GM18951 (cell line): ENCODE measurements at regions not wholly inside any gene's neighbourhood (a gene's known extent, or its start where the extent isn't known, plus 50 kb on each side); places are given as distances from the start of the nearest gene placed in this dataset.

Experiments used
- POLR2A ChIP-seq: IDR thresholded peaks from 4 replicates; pipeline ENCODE4 v1.6.1; 2011; ENCODE audit warnings: mild to moderate bottlenecking; ENCODE audit not compliant: insufficient read length, insufficient read depth; ENCODE audit errors: extremely low read depth
- in situ Hi-C: fragments of 300-500 bp; cut with MboI; formaldehyde crosslinking; loops from one replicate; pipeline ENCODE4 v1.12.0; 2022; ENCODE audit warnings: low sequenced_read_pairs, mixed read lengths, inconsistent platforms; ENCODE audit not compliant: unreplicated experiment

DNA sequence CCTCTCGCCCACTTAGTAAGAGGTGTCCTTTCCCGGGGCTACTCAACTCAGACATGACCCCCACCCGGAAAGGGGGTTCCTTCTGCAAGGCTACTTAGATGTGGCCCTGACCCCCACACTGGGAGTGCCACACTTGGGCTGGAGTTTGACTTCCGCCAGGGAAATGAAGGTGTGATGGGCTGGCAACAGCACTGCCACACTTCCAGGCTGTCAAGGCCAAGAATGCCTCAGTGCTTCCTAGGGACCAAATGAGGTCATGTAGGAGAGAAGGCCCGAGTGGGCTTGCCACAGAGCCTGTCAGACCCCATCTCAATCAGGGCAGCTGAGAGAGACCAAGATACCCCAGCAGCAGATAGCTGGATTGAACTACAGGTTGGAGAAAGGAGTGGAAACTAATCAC, 55.5 kb downstream of the DRD1 start:
- in situ Hi-C loops, result no loop called here
- TF ChIP-seq POLR2A, result no peak

DNA sequence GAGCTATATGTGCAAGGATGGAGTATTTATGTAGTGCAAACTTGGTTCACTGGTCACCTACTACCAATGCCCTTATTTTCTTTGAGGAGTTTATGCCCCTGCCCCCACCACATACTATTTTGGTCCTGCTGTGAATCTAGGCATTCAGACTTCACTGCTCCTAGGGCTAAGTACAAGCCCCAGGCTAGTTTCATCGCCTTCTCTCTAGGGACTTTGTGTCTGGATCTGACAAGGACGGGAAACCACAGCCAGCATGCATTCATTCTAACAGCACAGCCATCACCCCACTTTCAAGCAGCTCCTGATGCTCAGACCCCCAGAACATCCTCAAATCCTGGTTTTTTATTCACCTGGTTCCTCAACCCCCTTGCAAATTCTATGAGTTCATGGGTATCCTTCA, 56.8 kb downstream of the DRD1 start:
- in situ Hi-C loops, result no loop called here
- no peak for TF ChIP-seq POLR2A

DNA sequence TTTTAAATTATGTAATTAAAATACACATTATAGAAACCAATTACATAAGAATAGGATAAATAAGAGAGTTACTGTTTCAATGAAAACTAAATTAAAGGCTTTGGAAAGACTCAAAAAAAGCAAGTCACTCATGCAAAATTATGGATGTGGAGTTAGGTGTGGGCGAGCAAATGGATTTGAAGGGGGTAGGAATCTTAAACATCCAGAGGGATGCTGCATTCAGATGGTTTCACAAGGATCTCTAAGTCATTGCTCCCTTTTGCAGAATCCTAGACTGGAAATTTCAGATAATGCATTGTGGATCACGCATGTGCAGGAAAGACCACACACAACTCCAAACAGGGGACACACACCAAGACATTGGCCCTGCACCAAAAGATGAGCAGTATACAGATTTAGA, 57.5 kb downstream of the DRD1 start:
- in situ Hi-C loops, result no loop called here
- no peak for TF ChIP-seq POLR2A

DNA sequence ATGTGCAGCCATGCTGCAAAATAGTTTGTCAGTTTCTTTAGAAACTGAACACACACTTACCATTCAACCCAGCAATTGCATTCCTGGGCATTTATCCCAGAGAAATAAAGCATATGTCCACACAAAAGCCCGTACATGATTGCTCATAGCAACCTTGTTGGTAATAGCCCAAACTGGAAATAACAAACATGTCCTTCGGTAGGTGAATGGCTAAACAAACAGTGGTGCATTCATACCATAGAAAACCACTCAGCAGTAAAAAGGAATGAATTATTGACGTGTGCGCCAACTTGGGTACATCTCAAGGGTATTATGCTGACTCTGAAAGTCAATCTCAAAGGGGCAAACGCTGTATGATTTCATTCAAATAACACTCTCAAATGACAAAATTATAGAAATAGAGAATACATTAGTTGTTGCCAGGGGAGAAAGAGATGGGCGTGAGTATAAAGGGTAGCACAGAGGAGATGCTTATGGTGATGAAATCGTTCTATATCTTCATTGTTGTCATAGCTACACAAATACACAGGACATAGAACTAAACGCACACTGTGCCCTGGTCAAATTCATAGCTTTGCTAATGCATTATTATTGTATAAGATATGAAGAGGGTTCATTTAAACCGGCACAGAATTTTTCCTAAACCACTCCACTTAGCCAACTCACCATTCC, 58.2 kb downstream of the DRD1 start:
- in situ Hi-C loops, result no loop called here
- no peak for TF ChIP-seq POLR2A

DNA sequence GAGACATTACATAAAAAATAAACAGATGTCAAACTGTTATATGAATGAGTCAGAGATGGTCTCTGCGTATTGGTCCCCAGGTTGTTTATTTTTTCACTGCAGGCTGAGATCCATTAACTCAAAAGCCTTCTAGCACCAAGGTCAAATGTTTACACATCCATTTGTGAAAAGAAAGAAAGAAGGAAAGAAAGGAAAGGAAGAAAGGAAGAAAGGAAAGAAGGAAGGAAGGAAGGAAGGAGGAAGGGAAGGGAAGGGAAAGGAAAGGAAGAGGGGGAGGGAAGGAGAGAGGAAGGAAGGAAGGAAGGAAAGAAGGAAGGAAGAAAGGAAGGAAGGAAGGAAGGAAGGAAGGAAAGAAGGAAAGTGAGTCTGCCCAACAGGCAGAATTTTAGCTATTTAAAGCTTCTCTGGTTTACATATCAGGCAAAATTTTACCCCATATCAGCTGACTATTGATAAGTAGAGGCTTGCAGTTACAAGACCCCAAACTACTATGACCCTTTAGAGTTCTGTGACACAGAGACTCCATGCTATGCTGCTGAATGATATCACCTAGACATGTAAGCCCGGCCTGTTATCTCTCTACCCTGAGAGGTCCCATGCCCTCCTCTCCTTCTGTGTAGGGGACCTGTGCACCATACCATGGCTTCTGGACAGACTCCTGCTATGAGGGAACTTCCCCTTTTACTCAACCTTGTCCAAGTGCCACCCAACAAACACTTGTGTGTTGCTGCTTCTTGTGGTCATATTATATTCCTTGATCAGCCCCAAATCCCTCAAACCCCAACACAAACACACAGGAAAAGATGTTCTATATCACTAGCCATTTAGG, 59.0 kb downstream of the DRD1 start:
- in situ Hi-C loops, result no loop called here
- no peak for TF ChIP-seq POLR2A

DNA sequence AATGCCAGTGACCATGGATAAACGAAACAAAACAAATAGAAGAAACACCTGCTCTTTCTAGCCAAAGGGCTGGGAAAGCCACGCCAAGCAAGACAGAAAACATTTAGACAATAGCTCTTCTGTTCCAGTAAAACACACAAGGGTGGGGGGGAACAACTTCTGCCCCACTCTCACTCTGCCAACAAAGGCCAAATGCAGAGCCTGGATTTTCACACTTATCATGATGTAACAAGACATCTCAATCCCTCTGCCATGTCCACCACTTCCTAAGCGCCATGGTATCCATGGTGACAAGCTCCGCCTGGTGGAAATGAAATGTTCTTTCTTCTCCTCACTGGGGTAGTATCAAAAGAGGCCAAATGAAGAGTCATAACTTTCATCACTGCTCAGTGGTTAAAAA, 60.6 kb downstream of the DRD1 start:
- TF ChIP-seq POLR2A, result no peak
- in situ Hi-C loops, result no loop called here

DNA sequence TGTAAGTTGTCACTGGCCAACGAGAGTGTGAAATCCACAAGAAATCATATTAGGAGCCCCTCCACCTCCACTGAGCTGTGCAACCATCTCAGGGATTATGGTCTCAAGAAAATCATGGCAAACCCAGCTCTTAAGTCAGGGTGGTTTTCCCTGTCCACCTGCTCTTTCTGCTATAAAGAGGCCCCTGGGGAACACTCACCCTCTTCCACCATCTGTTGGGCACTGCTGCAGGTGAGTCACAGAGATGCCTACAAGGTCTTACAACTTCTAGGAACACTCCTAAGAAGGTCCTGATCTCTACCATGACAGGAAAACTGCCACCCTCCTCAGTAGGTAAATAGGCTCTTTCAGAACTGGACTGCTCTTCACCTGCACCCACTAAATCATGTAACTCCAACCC, 61.8 kb downstream of the DRD1 start:
- no peak for TF ChIP-seq POLR2A
- in situ Hi-C loops, result no loop called here

DNA sequence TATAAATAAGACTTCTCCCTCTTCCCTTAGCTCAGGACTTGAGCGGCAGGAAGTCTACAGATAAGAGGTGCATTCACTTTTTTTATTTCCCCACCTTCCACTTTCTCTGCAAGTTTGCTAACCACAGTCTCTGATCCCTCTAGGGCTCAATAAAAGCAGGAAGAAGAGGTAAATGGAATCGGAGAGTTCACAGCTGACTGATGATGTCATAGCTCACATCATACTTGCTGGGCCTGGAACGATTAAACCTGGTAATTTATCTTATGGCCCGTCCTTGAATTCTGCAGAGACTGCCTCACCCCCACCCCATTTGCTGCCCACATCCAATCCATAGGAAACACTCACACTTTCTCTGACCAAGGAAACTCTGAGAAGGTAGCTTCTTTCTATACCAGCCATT, 62.9 kb downstream of the DRD1 start:
- no peak for TF ChIP-seq POLR2A
- in situ Hi-C loops, result no loop called here

DNA sequence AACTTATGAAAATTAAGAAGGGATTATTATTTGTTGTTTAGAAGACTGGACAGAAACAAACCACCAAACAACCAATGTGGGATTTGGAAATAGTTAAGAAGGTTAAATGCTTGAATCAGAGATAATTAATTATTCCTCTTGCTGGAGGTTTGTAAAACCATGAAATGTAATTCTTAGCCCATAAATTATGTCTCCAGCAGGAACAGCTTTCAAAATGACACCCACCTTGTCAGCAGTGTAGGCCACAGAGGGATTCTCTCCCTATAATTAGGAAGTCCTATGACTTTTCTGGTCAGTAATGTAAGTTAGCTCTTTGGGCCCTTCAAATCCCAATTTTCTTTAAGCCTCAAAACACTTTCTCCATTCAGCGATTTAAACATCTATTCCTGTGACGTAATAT, 63.3 kb downstream of the DRD1 start:
- in situ Hi-C loops, result no loop called here

DNA sequence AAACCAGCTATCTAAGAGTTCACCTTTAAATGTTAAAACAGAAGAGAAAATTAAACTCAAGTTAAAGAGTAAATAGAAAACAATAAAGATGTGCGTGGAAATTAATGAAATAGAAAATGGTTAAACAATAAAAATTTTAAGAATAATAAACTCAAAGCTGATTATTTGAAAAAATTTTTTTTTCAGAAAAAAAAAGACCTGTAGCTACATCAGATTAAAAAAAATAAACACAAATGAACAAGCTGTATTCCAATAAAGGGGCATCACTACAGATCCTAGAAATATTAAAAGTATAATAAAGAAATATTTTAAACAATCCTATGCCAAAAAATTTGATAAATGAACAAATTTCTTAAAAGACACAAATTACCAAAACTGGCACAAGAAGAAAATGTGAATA, 64.1 kb downstream of the DRD1 start:
- no peak for TF ChIP-seq POLR2A
- in situ Hi-C loops, result no loop called here

More for the DNA sequence above, 63.3 kb downstream of the DRD1 start:
- no peak for TF ChIP-seq POLR2A

DNA sequence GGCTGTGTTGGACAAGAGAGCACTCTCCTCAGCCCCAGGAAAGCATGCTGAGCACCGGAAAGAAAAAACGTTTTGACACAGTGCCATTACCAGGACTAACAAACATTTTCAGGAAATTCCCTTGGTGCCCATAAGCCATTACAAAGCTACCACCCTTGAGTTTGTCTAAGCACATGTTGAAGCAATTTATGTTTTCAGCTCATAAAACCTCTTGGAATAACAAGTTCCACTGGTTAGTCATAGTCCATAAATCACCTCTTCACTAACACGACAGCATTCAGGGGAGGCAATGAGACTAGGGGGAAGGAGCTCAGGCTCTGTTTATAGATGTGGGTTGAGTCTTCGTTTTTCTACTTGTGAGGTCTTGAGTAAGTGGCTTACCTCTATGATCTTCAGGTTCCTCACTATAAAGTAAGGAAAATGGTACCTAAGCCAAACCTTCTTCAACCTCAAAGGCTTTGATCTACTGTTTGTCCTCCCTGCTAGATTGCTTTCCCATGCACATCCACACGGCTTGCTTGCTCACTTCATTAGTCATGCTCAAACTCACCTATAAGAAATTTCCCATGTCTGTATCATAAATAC, 65.4 kb downstream of the DRD1 start:
- in situ Hi-C loops, result no loop called here
- TF ChIP-seq POLR2A, result no peak

DNA sequence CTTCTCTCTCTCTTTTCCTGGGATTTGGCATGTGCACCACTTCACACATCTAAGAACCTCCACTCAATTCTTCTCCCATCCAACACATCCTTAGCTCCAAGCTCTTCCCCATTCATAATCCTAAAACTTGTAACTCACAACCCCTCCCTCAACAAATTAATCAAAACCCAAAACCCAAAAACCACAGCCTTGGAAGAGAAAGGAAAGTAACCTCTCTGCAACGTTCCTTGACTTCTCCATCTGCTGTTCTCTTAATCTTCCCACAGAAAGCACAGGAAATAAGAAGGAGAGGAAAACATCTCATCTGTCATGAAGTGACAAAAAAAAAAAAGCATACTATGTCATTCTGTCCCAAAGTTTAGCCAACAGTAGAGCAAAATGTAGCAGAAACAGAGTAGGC, 66.2 kb downstream of the DRD1 start:
- no peak for TF ChIP-seq POLR2A

DNA sequence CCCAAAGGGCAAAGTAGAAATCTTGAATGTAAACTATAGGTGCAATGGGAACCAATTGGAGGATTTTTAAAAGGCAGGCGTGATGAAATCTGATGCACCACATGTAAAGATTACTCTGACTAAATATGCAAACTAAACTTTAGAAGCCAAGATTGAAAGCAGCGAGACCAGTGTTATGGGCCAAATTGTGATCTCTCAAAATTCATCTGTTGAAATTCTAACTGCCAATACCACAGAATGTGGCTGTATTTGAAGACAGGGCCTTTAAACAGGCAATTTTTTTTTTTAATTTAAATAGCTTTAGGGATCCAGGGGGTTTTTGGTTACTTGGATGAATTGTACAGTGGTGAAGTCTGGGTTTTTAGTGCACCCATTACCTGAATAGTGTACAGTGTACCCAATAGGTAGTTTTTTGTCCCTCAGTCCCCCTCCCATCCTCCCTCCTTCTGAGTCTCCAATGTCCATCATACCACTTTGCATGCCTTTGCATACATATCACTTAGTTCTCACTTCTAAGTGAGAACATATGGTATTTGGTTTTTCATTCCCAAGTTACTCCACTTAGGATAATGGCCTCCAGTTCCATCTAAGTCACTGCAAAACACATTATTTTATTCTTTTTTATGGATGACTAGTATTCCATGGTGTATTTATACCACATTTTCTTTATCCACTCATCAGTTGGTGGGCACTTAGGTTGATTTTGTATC, 69.7 kb downstream of the DRD1 start:
- in situ Hi-C loops, result no loop called here
- no peak for TF ChIP-seq POLR2A

More for the DNA sequence above, 66.2 kb downstream of the DRD1 start:
- in situ Hi-C loops, result no loop called here
